ENCODE measurements at regions not wholly inside any gene's neighbourhood (a gene's known extent, or its start where the extent isn't known, plus 50 kb on each side); places are given as distances from the start of the nearest gene placed in this dataset.
"Not testable (repeated sequence)": the region's sequence is repeated elsewhere in the genome, so short reads cannot be mapped to it uniquely, and the experiment has no call there.

- H3K4me1 Mint-ChIP-seq (ENCODE audit: low read depth): no peaks in the 10 kb centered on the region
- H3K9me3 Mint-ChIP-seq: no peaks in the 10 kb centered on the region
- no peak for DNase-seq
- ATAC-seq: no peak
- H3K27me3 Mint-ChIP-seq (ENCODE audit: low read depth): peaks cover 24% of the 10 kb centered on the region
- no peaks in the 10 kb centered on the region for H3K36me3 Mint-ChIP-seq (ENCODE audit: insufficient read depth)
- H3K4me3 Mint-ChIP-seq: no peak overlapping the region
Observed at GRCh38 chr5:154598021-154598420, 120.0 kb upstream of the HAND1 start.

- H3K36me3 Mint-ChIP-seq (ENCODE audit: insufficient read depth): not testable (repeated sequence)
Observed at GRCh38 chr5:154596844-154597243, 118.8 kb upstream of the HAND1 start.

GRCh38 chr5:154595662-154596061, 117.6 kb upstream of the HAND1 start:
- Mint-ChIP-seq H3K9me3 (no peaks in the 10 kb centered on the region), H3K4me3 (no peak overlapping the region), H3K4me1 (ENCODE audit: low read depth) (no peaks in the 10 kb centered on the region), H3K27me3 (ENCODE audit: low read depth) (peaks cover 10% of the 10 kb centered on the region), H3K36me3 (ENCODE audit: insufficient read depth) (no peaks in the 10 kb centered on the region)
- no peak for ATAC-seq
- no peak for DNase-seq

More at GRCh38 chr5:154596844-154597243, 118.8 kb upstream of the HAND1 start:
- ATAC-seq; DNase-seq; H3K4me3 Mint-ChIP-seq; H3K9me3 Mint-ChIP-seq; H3K4me1 Mint-ChIP-seq (ENCODE audit: low read depth): not testable (repeated sequence)
- peaks cover 17% of the 10 kb centered on the region for H3K27me3 Mint-ChIP-seq (ENCODE audit: low read depth)

GRCh38 chr5:154593796-154594195, 115.8 kb upstream of the HAND1 start:
- Mint-ChIP-seq H3K36me3 (ENCODE audit: insufficient read depth) (no peaks in the 10 kb centered on the region), H3K4me1 (ENCODE audit: low read depth) (no peaks in the 10 kb centered on the region), H3K9me3 (no peaks in the 10 kb centered on the region), H3K27me3 (ENCODE audit: low read depth) (peaks cover 5% of the 10 kb centered on the region), H3K4me3 (no peak overlapping the region)
- DNase-seq: no peak
- ATAC-seq: no peak

- DNase-seq: no peak
- Mint-ChIP-seq H3K27me3 (ENCODE audit: low read depth) (peaks cover 2% of the 10 kb centered on the region), H3K36me3 (ENCODE audit: insufficient read depth) (no peaks in the 10 kb centered on the region), H3K4me3 (no peak overlapping the region), H3K9me3 (no peaks in the 10 kb centered on the region), H3K4me1 (ENCODE audit: low read depth) (no peaks in the 10 kb centered on the region)
- no peak for ATAC-seq
Observed at GRCh38 chr5:154593071-154593470, 115.0 kb upstream of the HAND1 start.

GRCh38 chr5:154590093-154590724, 112.2 kb upstream of the HAND1 start:
- Mint-ChIP-seq H3K36me3 (ENCODE audit: insufficient read depth) (no peaks in the 10 kb centered on the region), H3K27me3 (ENCODE audit: low read depth) (no peaks in the 10 kb centered on the region), H3K9me3 (no peaks in the 10 kb centered on the region), H3K4me3 (no peak overlapping the region), H3K4me1 (ENCODE audit: low read depth) (no peaks in the 10 kb centered on the region)
- ATAC-seq: no peak
- no peak for DNase-seq

- no peak overlapping the region for H3K4me3 Mint-ChIP-seq
- no peaks in the 10 kb centered on the region for H3K4me1 Mint-ChIP-seq (ENCODE audit: low read depth)
- H3K9me3 Mint-ChIP-seq: no peaks in the 10 kb centered on the region
- no peaks in the 10 kb centered on the region for H3K36me3 Mint-ChIP-seq (ENCODE audit: insufficient read depth)
- no peak for DNase-seq
- peaks cover 4% of the 10 kb centered on the region for H3K27me3 Mint-ChIP-seq (ENCODE audit: low read depth)
- no peak for ATAC-seq
Observed at GRCh38 chr5:154589511-154589910, 111.5 kb upstream of the HAND1 start.

- H3K4me1 Mint-ChIP-seq (ENCODE audit: low read depth); DNase-seq; H3K27me3 Mint-ChIP-seq (ENCODE audit: low read depth); H3K9me3 Mint-ChIP-seq; H3K36me3 Mint-ChIP-seq (ENCODE audit: insufficient read depth); ATAC-seq; H3K4me3 Mint-ChIP-seq: not testable (repeated sequence)
Observed at GRCh38 chr5:154588833-154589425, 110.9 kb upstream of the HAND1 start.

- H3K4me1 Mint-ChIP-seq (ENCODE audit: low read depth): no peaks in the 10 kb centered on the region
- H3K27me3 Mint-ChIP-seq (ENCODE audit: low read depth): peaks cover 7% of the 10 kb centered on the region
- no peak for ATAC-seq
- no peak overlapping the region for H3K4me3 Mint-ChIP-seq
- H3K36me3 Mint-ChIP-seq (ENCODE audit: insufficient read depth): no peaks in the 10 kb centered on the region
- no peaks in the 10 kb centered on the region for H3K9me3 Mint-ChIP-seq
- no peak for DNase-seq
Observed at GRCh38 chr5:154588091-154588774, 110.2 kb upstream of the HAND1 start.

- ATAC-seq: no peak
- no peak for DNase-seq
- H3K4me3 Mint-ChIP-seq: no peak overlapping the region
Observed at GRCh38 chr5:154587123-154588026, 109.3 kb upstream of the HAND1 start.

GRCh38 chr5:154583671-154584177, 105.7 kb upstream of the HAND1 start:
- no peak for DNase-seq
- Mint-ChIP-seq H3K9me3 (no peaks in the 10 kb centered on the region), H3K4me1 (ENCODE audit: low read depth) (no peaks in the 10 kb centered on the region), H3K4me3 (no peak overlapping the region), H3K27me3 (ENCODE audit: low read depth) (peaks cover 20% of the 10 kb centered on the region), H3K36me3 (ENCODE audit: insufficient read depth) (no peaks in the 10 kb centered on the region)
- no peak for ATAC-seq

More at GRCh38 chr5:154587123-154588026, 109.3 kb upstream of the HAND1 start:
- H3K9me3 Mint-ChIP-seq: no peaks in the 10 kb centered on the region
- H3K27me3 Mint-ChIP-seq (ENCODE audit: low read depth): peaks cover 13% of the 10 kb centered on the region
- H3K4me1 Mint-ChIP-seq (ENCODE audit: low read depth): no peaks in the 10 kb centered on the region
- H3K36me3 Mint-ChIP-seq (ENCODE audit: insufficient read depth): no peaks in the 10 kb centered on the region

- DNase-seq: no peak
- no peaks in the 10 kb centered on the region for H3K9me3 Mint-ChIP-seq
- no peak for ATAC-seq
- peaks cover 39% of the 10 kb centered on the region for H3K27me3 Mint-ChIP-seq (ENCODE audit: low read depth)
- peaks cover 2% of the 10 kb centered on the region for H3K4me1 Mint-ChIP-seq (ENCODE audit: low read depth)
- no peaks in the 10 kb centered on the region for H3K36me3 Mint-ChIP-seq (ENCODE audit: insufficient read depth)
- H3K4me3 Mint-ChIP-seq: no peak overlapping the region
Observed at GRCh38 chr5:154580422-154580821, 102.4 kb upstream of the HAND1 start.

GRCh38 chr5:154577416-154577815, 99.4 kb upstream of the HAND1 start:
- ATAC-seq (no peak), DNase-seq (no peak)
- Mint-ChIP-seq H3K9me3 (no peaks in the 10 kb centered on the region), H3K36me3 (ENCODE audit: insufficient read depth) (no peaks in the 10 kb centered on the region), H3K27me3 (ENCODE audit: low read depth) (peaks cover 34% of the 10 kb centered on the region), H3K4me3 (no peak overlapping the region), H3K4me1 (ENCODE audit: low read depth) (peaks cover 2% of the 10 kb centered on the region)

GRCh38 chr5:154576429-154576806, 98.4 kb upstream of the HAND1 start:
- DNase-seq: no peak
- Mint-ChIP-seq H3K4me3 (no peak overlapping the region), H3K4me1 (ENCODE audit: low read depth) (peaks cover 2% of the 10 kb centered on the region), H3K36me3 (ENCODE audit: insufficient read depth) (no peaks in the 10 kb centered on the region), H3K9me3 (no peaks in the 10 kb centered on the region), H3K27me3 (ENCODE audit: low read depth) (peaks cover 34% of the 10 kb centered on the region)
- no peak for ATAC-seq

Data from activated T-cell treated with anti-CD3 and anti-CD28 coated beads, Interleukin-2, amount 50 U/mL, for 4 hours (primary cell).